Neuronal stem cell (in vitro differentiated cells): ENCODE measurements at regions not wholly inside any gene's neighbourhood (a gene's known extent, or its start where the extent isn't known, plus 50 kb on each side); places are given as distances from the start of the nearest gene placed in this dataset.

Experiments
- DNase-seq: peaks from one replicate; pipeline ENCODE4 v3.0.0-alpha.2; 2013; ENCODE audit warnings: low spot score
- H2AFZ ChIP-seq: one replicate; pipeline ENCODE4 v1.6.1; 2013; ENCODE audit warnings: mild to moderate bottlenecking, low read length, inconsistent platforms
- H2AK5ac ChIP-seq: 2 replicates; pipeline ENCODE4 v1.6.1; 2013; ENCODE audit warnings: low read depth, mild to moderate bottlenecking, inconsistent platforms, low read length, moderate library complexity, mixed read lengths
- H2BK120ac ChIP-seq: 2 replicates; pipeline ENCODE4 v1.6.1; 2013; ENCODE audit warnings: low read depth, mild to moderate bottlenecking, inconsistent platforms, low read length, moderate library complexity, mixed read lengths
- H2BK12ac ChIP-seq: one replicate; pipeline ENCODE4 v1.6.1; 2013; ENCODE audit warnings: low read length, inconsistent platforms
- H2BK15ac ChIP-seq: 2 replicates; pipeline ENCODE4 v1.6.1; 2013; ENCODE audit warnings: mild to moderate bottlenecking, low read length, inconsistent platforms, mixed read lengths
- H2BK5ac ChIP-seq: one replicate; pipeline ENCODE4 v1.6.1; 2013; ENCODE audit warnings: inconsistent platforms, mild to moderate bottlenecking, low read length, moderate library complexity
- H3K14ac ChIP-seq: one replicate; pipeline ENCODE4 v1.6.1; 2013; ENCODE audit warnings: low read length, inconsistent platforms
- H3K18ac ChIP-seq: 2 replicates; pipeline ENCODE4 v1.6.1; 2013; ENCODE audit warnings: low read length, inconsistent platforms
- H3K23ac ChIP-seq: 2 replicates; pipeline ENCODE4 v1.6.1; 2013; ENCODE audit warnings: low read depth, mild to moderate bottlenecking, mixed read lengths, low read length, inconsistent platforms; ENCODE audit not compliant: poor library complexity
- H3K27ac ChIP-seq: replicated peaks from 3 replicates; pipeline ENCODE4 v1.5.1; 2013; ENCODE audit warnings: low read length, inconsistent platforms
- H3K27me3 ChIP-seq, 3 experiments: 2 replicates each; pipeline ENCODE4 v1.6.1; 2013; ENCODE audit warnings: low read length in 3 of 3, mild to moderate bottlenecking in 2 of 3, inconsistent platforms in 1 of 3, low read depth in 1 of 3, mixed read lengths in 1 of 3, moderate library complexity in 1 of 3; ENCODE audit not compliant: control insufficient read depth in 3 of 3, insufficient read depth in 3 of 3
- H3K36me3 ChIP-seq, 2 donors: replicated peaks in 1 of 2; 2 replicates each; pipeline ENCODE4 v1.6.1; 2013; ENCODE audit warnings: low read length in 2 of 2; ENCODE audit not compliant: control insufficient read depth in 2 of 2, insufficient read depth in 2 of 2
- H3K4ac ChIP-seq: 2 replicates; pipeline ENCODE4 v1.6.1; 2013; ENCODE audit warnings: inconsistent platforms, mild to moderate bottlenecking, low read length, moderate library complexity
- H3K4me1 ChIP-seq, 2 donors: 1 replicate in 1 of 2; 2 replicates in 1 of 2; pipeline ENCODE4 v1.6.1; 2013; ENCODE audit warnings: low read length in 2 of 2, low read depth in 1 of 2; ENCODE audit not compliant: control insufficient read depth in 2 of 2, insufficient read depth in 1 of 2
- H3K4me2 ChIP-seq: one replicate; pipeline ENCODE4 v1.6.1; 2013; ENCODE audit warnings: mild to moderate bottlenecking, low read length, inconsistent platforms; ENCODE audit not compliant: insufficient read depth, poor library complexity, severe bottlenecking
- H3K4me3 ChIP-seq, 2 donors: 2 replicates each; pipeline ENCODE4 v1.5.1; 2013; ENCODE audit warnings: low read length in 2 of 2, mild to moderate bottlenecking in 2 of 2, inconsistent platforms in 1 of 2, moderate library complexity in 1 of 2
- H3K79me1 ChIP-seq: one replicate; pipeline ENCODE4 v1.6.1; 2013; ENCODE audit warnings: low read depth, mild to moderate bottlenecking, inconsistent platforms, low read length, moderate library complexity
- H3K9ac ChIP-seq: one replicate; pipeline ENCODE4 v1.6.1; 2013; ENCODE audit warnings: mild to moderate bottlenecking, low read depth, low read length, inconsistent platforms; ENCODE audit not compliant: poor library complexity
- H3K9me3 ChIP-seq, 2 donors: replicated peaks in 1 of 2; 2 replicates each; pipeline versions ENCODE3 to v1.6.1; 2013; ENCODE audit warnings: low read length in 2 of 2, mild to moderate bottlenecking in 2 of 2, inconsistent platforms in 1 of 2, low read depth in 1 of 2, mixed read lengths in 1 of 2, moderate library complexity in 1 of 2; ENCODE audit not compliant: control insufficient read depth in 2 of 2, insufficient read depth in 1 of 2
- H4K8ac ChIP-seq: one replicate; pipeline ENCODE4 v1.6.1; 2013; ENCODE audit warnings: low read depth, mild to moderate bottlenecking, inconsistent platforms, low read length, moderate library complexity
- H4K91ac ChIP-seq: one replicate; pipeline ENCODE4 v1.6.1; 2013; ENCODE audit warnings: low read length, low read depth, mild to moderate bottlenecking, inconsistent platforms; ENCODE audit not compliant: poor library complexity
- WGBS, 2 donors: extraction: QIAGEN DNeasy Blood & Tissue Kit; methylation state at CpG; one replicate each; pipeline ENCODE4 v1.1.7; 2013; ENCODE audit warnings: missing lambda C conversion rate in 2 of 2, mixed read lengths in 1 of 2; ENCODE audit not compliant: insufficient read length in 2 of 2, insufficient replicate concordance in 1 of 2; ENCODE audit errors: extremely low coverage in 2 of 2; 5-methylcytosine and 5-hydroxymethylcytosine counted together

DNA sequence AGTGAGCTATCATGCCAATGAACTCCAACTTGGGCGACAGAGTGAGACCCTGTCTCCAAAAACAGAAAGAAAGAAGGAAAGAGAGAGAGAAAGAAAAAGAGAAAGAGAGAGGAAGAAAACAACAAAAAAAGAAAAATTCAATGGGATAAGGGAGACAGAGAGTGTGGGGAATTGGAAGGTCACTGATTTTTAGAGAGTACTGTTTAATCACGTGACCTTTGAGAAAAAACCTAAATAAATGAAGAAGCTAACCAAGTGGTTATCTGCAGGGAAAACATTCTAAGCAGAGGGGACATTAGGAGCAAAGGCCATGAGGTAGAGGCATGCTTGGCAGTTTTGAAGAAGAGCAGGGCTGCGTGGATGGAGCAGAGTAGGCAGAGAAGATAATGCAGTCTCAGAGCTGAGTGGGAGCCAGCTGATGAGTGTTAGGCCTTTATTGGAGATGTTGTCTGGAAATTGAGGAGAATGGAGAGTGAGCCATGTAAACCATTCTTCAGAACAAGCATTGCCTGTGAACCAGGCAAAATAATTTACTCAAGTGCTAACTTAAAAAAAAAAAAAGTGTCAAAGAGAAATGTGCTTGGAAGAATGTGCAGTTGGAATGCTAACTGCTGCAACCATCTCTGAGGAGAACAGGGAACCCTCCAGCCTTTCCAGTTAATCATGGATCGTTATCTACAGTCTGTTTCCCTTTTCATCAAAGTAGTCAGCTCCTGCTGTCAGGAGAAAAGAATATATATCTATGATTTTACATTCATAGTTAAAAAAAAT, 377.3 kb upstream of the SEMA6D start:
- Histone ChIP-seq H3K14ac (no peak overlapping the region), H2BK120ac (no peak overlapping the region), H3K27ac (no peak overlapping the region), H3K4me3 (no peak overlapping the region), H2BK5ac (no peak overlapping the region), H2AFZ (no peak overlapping the region), H3K4me1 (no peaks in the 10 kb centered on the region), H3K23ac (no peak overlapping the region), H3K27me3 (no peaks in the 10 kb centered on the region), H3K4ac (no peak overlapping the region), H3K79me1 (no peaks in the 10 kb centered on the region), H3K18ac (no peak overlapping the region), H4K8ac (no peak overlapping the region), H3K9me3 (peaks cover 0 to 2% of the 10 kb centered on the region in 2 donors), H4K91ac (no peak overlapping the region), H2AK5ac (no peak overlapping the region), H3K9ac (no peak overlapping the region), H2BK15ac (no peak overlapping the region), H3K36me3 (peaks cover 0 to 1% of the 10 kb centered on the region in 2 donors), H2BK12ac (no peak overlapping the region), H3K4me2 (no peak overlapping the region)
- no CpG with 5 or more reads among the region's 4 CpGs for WGBS, 2 donors
- no peak for DNase-seq

DNA sequence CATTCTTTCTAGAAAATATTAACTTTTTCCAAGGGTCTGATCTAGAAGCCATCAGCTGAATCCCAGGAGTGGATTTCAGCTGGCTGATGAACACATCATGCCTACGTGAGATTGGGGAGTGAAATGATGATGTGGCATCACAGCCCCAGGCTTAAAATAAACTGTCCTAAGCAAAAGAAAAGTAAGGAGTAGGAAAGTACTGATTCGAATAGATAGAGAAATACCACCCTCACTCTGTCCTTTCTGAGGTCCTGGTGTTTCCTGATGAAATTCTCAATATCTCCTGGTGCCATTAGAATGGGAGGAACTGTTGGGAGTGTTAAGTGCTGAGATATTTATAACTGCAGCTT, 376.8 kb upstream of the SEMA6D start:
- Histone ChIP-seq H2BK12ac (no peak overlapping the region), H3K4ac (no peak overlapping the region), H3K4me3 (no peak overlapping the region), H3K79me1 (no peaks in the 10 kb centered on the region), H3K14ac (no peak overlapping the region), H2AFZ (no peak overlapping the region), H3K27me3 (no peaks in the 10 kb centered on the region), H3K9ac (no peak overlapping the region), H3K4me1 (no peaks in the 10 kb centered on the region), H2BK120ac (no peak overlapping the region), H2BK5ac (no peak overlapping the region), H3K9me3 (peaks cover 0 to 2% of the 10 kb centered on the region in 2 donors), H3K18ac (no peak overlapping the region), H3K27ac (no peak overlapping the region), H2BK15ac (no peak overlapping the region), H3K36me3 (peaks cover 0 to 1% of the 10 kb centered on the region in 2 donors), H3K23ac (no peak overlapping the region), H4K8ac (no peak overlapping the region), H3K4me2 (no peak overlapping the region), H4K91ac (no peak overlapping the region), H2AK5ac (no peak overlapping the region)
- WGBS, 2 donors: no CpG with 5 or more reads among the region's 2 CpGs
- DNase-seq: no peak

DNA sequence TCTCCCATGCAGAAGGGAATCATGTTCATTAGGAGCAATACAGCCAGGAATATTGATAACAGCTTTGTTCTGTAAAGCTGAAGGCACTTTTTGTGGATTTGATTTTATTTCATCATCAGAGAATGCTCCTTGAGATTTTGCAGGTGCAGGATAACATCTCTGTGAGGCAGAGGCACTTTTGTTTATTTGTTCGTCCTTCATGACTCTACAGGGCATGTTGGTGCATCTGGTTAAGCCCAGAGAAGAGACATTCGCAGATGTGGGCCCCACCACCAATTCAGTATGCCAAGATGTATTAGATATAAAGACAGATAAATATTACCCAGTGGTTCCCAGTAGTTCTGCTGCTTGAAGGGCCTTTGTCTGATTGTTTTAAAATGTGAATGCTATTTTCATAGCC, 368.1 kb upstream of the SEMA6D start:
- H3K23ac ChIP-seq: no peak overlapping the region
- peaks cover 0 to 1% of the 10 kb centered on the region in 2 donors for H3K36me3 ChIP-seq
- H3K14ac ChIP-seq: no peak overlapping the region
- no peak for DNase-seq
- no peak overlapping the region for H3K27ac ChIP-seq
- no peaks in the 10 kb centered on the region for H3K79me1 ChIP-seq
- H2BK5ac ChIP-seq: no peak overlapping the region
- H3K27me3 ChIP-seq: no peaks in the 10 kb centered on the region
- no peak overlapping the region for H2BK12ac ChIP-seq
- H3K4ac ChIP-seq: no peak overlapping the region
- peaks cover 0 to 2% of the 10 kb centered on the region in 2 donors for H3K9me3 ChIP-seq
- no peak overlapping the region for H3K4me2 ChIP-seq
- H2AFZ ChIP-seq: no peak overlapping the region
- no peak overlapping the region for H4K8ac ChIP-seq
- H3K18ac ChIP-seq: no peak overlapping the region
- no peaks in the 10 kb centered on the region for H3K4me1 ChIP-seq
- WGBS, 2 donors: no CpG with 5 or more reads among the region's 2 CpGs
- no peak overlapping the region for H3K4me3 ChIP-seq
- no peak overlapping the region for H2BK15ac ChIP-seq
- H2AK5ac ChIP-seq: no peak overlapping the region
- H3K9ac ChIP-seq: no peak overlapping the region
- H2BK120ac ChIP-seq: no peak overlapping the region
- H4K91ac ChIP-seq: no peak overlapping the region

DNA sequence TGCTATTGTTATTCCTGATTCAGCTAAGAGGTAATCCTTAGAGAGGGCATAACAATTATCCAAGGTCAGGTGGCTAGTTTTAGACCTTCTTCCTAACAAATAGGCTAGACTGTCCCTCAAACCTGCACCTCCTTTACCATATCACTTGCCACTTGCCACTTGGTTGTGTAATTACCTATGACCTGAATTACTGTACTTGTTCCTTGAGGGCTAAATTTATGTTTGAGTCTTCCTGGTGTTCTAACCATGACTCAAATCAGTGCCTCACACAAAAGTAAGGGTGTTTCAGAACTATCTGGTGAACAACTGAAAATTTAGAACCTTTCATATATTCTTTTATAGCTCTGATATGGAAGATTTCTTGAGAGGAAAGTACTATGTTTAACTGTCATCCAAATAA, 365.8 kb upstream of the SEMA6D start:
- no peak overlapping the region for H3K4me3 ChIP-seq
- no peak overlapping the region for H2BK12ac ChIP-seq
- no peak overlapping the region for H3K18ac ChIP-seq
- no peak overlapping the region for H3K14ac ChIP-seq
- no peak overlapping the region for H2AK5ac ChIP-seq
- H4K91ac ChIP-seq: no peak overlapping the region
- H3K27ac ChIP-seq: no peak overlapping the region
- no peak overlapping the region for H2BK15ac ChIP-seq
- no peak overlapping the region for H3K4ac ChIP-seq
- H2BK120ac ChIP-seq: no peak overlapping the region
- no peaks in the 10 kb centered on the region for H3K4me1 ChIP-seq
- H3K79me1 ChIP-seq: no peaks in the 10 kb centered on the region
- no peaks in the 10 kb centered on the region for H3K9me3 ChIP-seq
- H2BK5ac ChIP-seq: no peak overlapping the region
- H3K9ac ChIP-seq: no peak overlapping the region
- no peak overlapping the region for H3K23ac ChIP-seq
- H3K36me3 ChIP-seq: no peaks in the 10 kb centered on the region
- no peaks in the 10 kb centered on the region for H3K27me3 ChIP-seq
- H3K4me2 ChIP-seq: no peak overlapping the region
- H2AFZ ChIP-seq: no peak overlapping the region
- no peak overlapping the region for H4K8ac ChIP-seq
- DNase-seq: no peak
